H1 (cell line): ENCODE measurements at regions not wholly inside any gene's neighbourhood (a gene's known extent, or its start where the extent isn't known, plus 50 kb on each side); places are given as distances from the start of the nearest gene placed in this dataset.

Source experiments
- CBX8 ChIP-seq: fragments of 300-800, 300-1000 bp; sonication (generic); IDR thresholded peaks from 2 replicates; pipeline ENCODE4 v1.7.1; 2016; ENCODE audit warnings: low read depth, low read length, borderline replicate concordance
- CHD2 ChIP-seq: IDR thresholded peaks from 2 replicates; pipeline ENCODE4 v1.6.1; 2012; ENCODE audit warnings: low read length, improper control_type of control experiment
- CREB1 ChIP-seq: IDR thresholded peaks from 2 replicates; pipeline ENCODE4 v1.6.1; 2012; ENCODE audit warnings: inconsistent platforms
- CTCF ChIP-seq, 3 experiments: IDR thresholded peaks; 1 replicate in 2 of 3; 2 replicates in 1 of 3; pipeline versions ENCODE4 v1.5.1 to v1.6.1; 2011; ENCODE audit warnings: low read length in 3 of 3, mild to moderate bottlenecking in 3 of 3, inconsistent platforms in 2 of 3, low read depth in 1 of 3, moderate library complexity in 1 of 3; ENCODE audit not compliant: insufficient read depth in 1 of 3; ENCODE audit errors: control extremely low read depth in 1 of 3
- EGR1 ChIP-seq: IDR thresholded peaks from 2 replicates; pipeline ENCODE4 v1.6.1; 2011; ENCODE audit warnings: low read depth, low read length, borderline replicate concordance
- EZH2 ChIP-seq: fragments of 200-600 bp; sonication (generic); IDR thresholded peaks from 2 replicates; pipeline ENCODE4 v1.7.1; 2012; ENCODE audit warnings: low read depth, mild to moderate bottlenecking, moderate library complexity, low read length, inconsistent platforms; ENCODE audit not compliant: severe bottlenecking
- MAX ChIP-seq: IDR thresholded peaks from 2 replicates; pipeline ENCODE4 v1.6.1; 2012; ENCODE audit warnings: inconsistent platforms
- POLR2AphosphoS5 ChIP-seq: IDR thresholded peaks from 2 replicates; pipeline ENCODE4 v1.6.1; 2011; ENCODE audit warnings: low read depth, low read length
- RNF2 ChIP-seq: fragments of 200-900, 300-1000 bp; sonication (generic); IDR thresholded peaks from 2 replicates; pipeline ENCODE4 v1.7.1; 2016; ENCODE audit warnings: borderline replicate concordance, low read depth, mild to moderate bottlenecking, antibody characterized with exemption, low read length; ENCODE audit not compliant: poor library complexity, severe bottlenecking; ENCODE audit errors: missing control alignments
- SRF ChIP-seq: IDR thresholded peaks from 2 replicates; pipeline ENCODE4 v1.6.1; 2011; ENCODE audit warnings: mild to moderate bottlenecking, low read depth, low read length, moderate library complexity
- TBP ChIP-seq: IDR thresholded peaks from 2 replicates; pipeline ENCODE4 v1.6.1; 2011; ENCODE audit warnings: low read depth, low read length, improper control_type of control experiment
- USF2 ChIP-seq: IDR thresholded peaks from 2 replicates; pipeline ENCODE4 v1.6.1; 2011; ENCODE audit warnings: low read length, improper control_type of control experiment

GRCh38 chr3:178907081-178907480, 164.5 kb downstream of the ZMAT3 start:
- TF ChIP-seq EZH2: no peak
- no peak for TF ChIP-seq POLR2AphosphoS5
- TF ChIP-seq CBX8: no peak
- no peak for TF ChIP-seq RNF2
- no peak for TF ChIP-seq USF2
- TF ChIP-seq CTCF (IDR thresholded peaks at IDR 0.05; ENCODE audit: control extremely low read depth in 1 of 3, insufficient read depth in 1 of 3, low read depth in 1 of 3, low read length in 3 of 3): no peak
- TF ChIP-seq EGR1: no peak
- TF ChIP-seq SRF: no peak
- TF ChIP-seq MAX: no peak
- no peak for TF ChIP-seq CHD2
- no peak for TF ChIP-seq CREB1
- TF ChIP-seq TBP: no peak
